HUES48 (cell line): ENCODE measurements at regions not wholly inside any gene's neighbourhood (a gene's known extent, or its start where the extent isn't known, plus 50 kb on each side); places are given as distances from the start of the nearest gene placed in this dataset.

Experiments used
- H3K27ac ChIP-seq: one replicate; pipeline ENCODE4 v1.7.0; 2013; ENCODE audit warnings: low read depth, low read length, inconsistent platforms
- H3K27me3 ChIP-seq: 2 replicates; pipeline ENCODE4 v1.6.1; 2013; ENCODE audit warnings: mild to moderate bottlenecking, low read length; ENCODE audit not compliant: control insufficient read depth, insufficient read depth
- H3K36me3 ChIP-seq: 2 replicates; pipeline ENCODE4 v1.6.1; 2013; ENCODE audit warnings: low read length; ENCODE audit not compliant: control insufficient read depth, insufficient read depth
- H3K4me1 ChIP-seq: 2 replicates; pipeline ENCODE4 v1.6.1; 2013; ENCODE audit warnings: mild to moderate bottlenecking, low read length; ENCODE audit not compliant: control insufficient read depth, insufficient read depth
- H3K4me3 ChIP-seq: 2 replicates; pipeline ENCODE4 v1.5.1; 2013; ENCODE audit warnings: mild to moderate bottlenecking, low read depth, low read length
- H3K9ac ChIP-seq: 2 replicates; pipeline ENCODE4 v1.6.1; 2013; ENCODE audit warnings: mild to moderate bottlenecking, low read depth, low read length, moderate library complexity
- H3K9me3 ChIP-seq: 2 replicates; pipeline ENCODE4 v1.6.1; 2013; ENCODE audit warnings: low read length; ENCODE audit not compliant: control insufficient read depth, insufficient read depth

GRCh38 chr2:16561676-16562075 lies 104.0 kb downstream of the CYRIA start:
- Histone ChIP-seq H3K4me3 (no peak overlapping the region), H3K9ac (no peak overlapping the region), H3K27me3 (no peaks in the 10 kb centered on the region), H3K36me3 (no peaks in the 10 kb centered on the region), H3K9me3 (no peaks in the 10 kb centered on the region), H3K4me1 (no peaks in the 10 kb centered on the region), H3K27ac (no peak overlapping the region)

DNA sequence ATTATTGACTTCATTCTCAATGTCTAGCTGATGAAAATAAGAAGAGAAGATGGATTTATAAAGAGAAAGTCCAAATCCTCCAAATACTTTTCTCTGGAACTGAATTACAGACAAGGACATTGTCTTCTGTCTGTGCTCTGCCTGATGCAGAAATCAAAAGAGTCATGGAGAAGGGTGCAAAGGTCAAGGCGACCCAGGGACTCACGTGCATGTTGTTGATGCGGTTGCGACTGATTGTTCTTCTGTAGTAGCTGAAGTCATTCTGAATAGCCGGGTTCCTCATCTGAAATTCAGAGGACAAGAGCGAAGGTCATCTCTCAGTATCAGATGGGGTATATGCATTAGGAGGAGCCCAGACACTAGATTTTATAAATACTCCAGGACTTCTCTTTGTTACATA lies 104.4 kb downstream of the CYRIA start:
- H3K4me3 ChIP-seq: no peak overlapping the region
- H3K27ac ChIP-seq: no peak overlapping the region
- no peaks in the 10 kb centered on the region for H3K27me3 ChIP-seq
- H3K9me3 ChIP-seq: no peaks in the 10 kb centered on the region
- H3K4me1 ChIP-seq: no peaks in the 10 kb centered on the region
- no peak overlapping the region for H3K9ac ChIP-seq
- no peaks in the 10 kb centered on the region for H3K36me3 ChIP-seq

- Histone ChIP-seq H3K36me3 (no peaks in the 10 kb centered on the region), H3K27ac (no peak overlapping the region), H3K27me3 (no peaks in the 10 kb centered on the region), H3K9me3 (no peaks in the 10 kb centered on the region), H3K4me1 (no peaks in the 10 kb centered on the region), H3K4me3 (no peak overlapping the region), H3K9ac (no peak overlapping the region)
Observed at GRCh38 chr2:16559278-16560067, 106.2 kb downstream of the CYRIA start.

- Histone ChIP-seq H3K36me3 (no peaks in the 10 kb centered on the region), H3K27ac (no peak overlapping the region), H3K4me3 (no peak overlapping the region), H3K9ac (no peak overlapping the region), H3K27me3 (no peaks in the 10 kb centered on the region), H3K4me1 (no peaks in the 10 kb centered on the region), H3K9me3 (no peaks in the 10 kb centered on the region)
Observed at GRCh38 chr2:16554060-16554583, 111.5 kb downstream of the CYRIA start.

- no peaks in the 10 kb centered on the region for H3K4me1 ChIP-seq
- no peak overlapping the region for H3K27ac ChIP-seq
- H3K9ac ChIP-seq: no peak overlapping the region
- H3K4me3 ChIP-seq: no peak overlapping the region
- no peaks in the 10 kb centered on the region for H3K36me3 ChIP-seq
- H3K27me3 ChIP-seq: no peaks in the 10 kb centered on the region
- H3K9me3 ChIP-seq: no peaks in the 10 kb centered on the region
Observed at GRCh38 chr2:16553226-16553625, 112.4 kb downstream of the CYRIA start.

DNA sequence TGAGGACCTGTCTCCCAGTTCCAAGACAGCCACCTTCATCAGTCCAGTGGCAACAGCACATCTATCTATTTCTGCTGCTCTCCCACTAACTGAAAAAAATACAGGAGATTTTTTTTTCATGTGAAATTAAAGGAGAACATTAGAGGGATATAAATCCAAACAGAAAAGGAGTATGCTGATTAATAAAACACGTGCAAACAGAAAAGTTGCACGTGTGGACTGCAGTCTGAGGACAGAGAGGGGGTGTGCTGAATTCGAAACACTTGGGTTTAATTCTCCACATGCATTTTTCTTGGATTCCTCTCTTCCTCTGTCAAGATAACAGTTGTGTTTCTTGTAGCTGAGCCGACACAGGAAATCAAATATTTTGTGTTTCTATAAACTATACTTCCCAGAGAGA lies 113.4 kb downstream of the CYRIA start:
- H3K27ac ChIP-seq: no peak overlapping the region
- H3K4me1 ChIP-seq: no peaks in the 10 kb centered on the region
- no peaks in the 10 kb centered on the region for H3K27me3 ChIP-seq
- no peaks in the 10 kb centered on the region for H3K9me3 ChIP-seq
- no peak overlapping the region for H3K9ac ChIP-seq
- no peak overlapping the region for H3K4me3 ChIP-seq
- H3K36me3 ChIP-seq: no peaks in the 10 kb centered on the region

DNA sequence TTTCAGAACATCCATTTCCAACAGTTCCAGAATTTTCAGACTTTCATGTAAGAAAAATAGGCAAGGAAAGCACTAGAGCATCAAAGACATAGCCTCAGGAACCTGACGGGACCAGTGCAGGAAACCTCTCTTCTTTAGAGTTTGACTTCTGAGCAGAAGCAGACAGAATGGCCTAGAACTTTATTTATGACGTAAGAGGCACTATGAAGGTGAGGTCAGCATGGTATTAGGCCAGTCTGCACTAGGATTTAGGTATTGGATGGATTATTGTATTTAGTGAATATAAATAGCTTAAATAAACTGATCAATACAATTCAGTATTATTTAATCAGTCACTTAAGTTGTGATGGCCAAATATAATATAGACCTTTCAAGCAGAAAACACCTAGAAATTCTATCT lies 117.6 kb downstream of the CYRIA start:
- Histone ChIP-seq H3K27ac (no peak overlapping the region), H3K4me1 (no peaks in the 10 kb centered on the region), H3K9me3 (no peaks in the 10 kb centered on the region), H3K36me3 (no peaks in the 10 kb centered on the region), H3K27me3 (no peaks in the 10 kb centered on the region), H3K4me3 (no peak overlapping the region), H3K9ac (no peak overlapping the region)

DNA sequence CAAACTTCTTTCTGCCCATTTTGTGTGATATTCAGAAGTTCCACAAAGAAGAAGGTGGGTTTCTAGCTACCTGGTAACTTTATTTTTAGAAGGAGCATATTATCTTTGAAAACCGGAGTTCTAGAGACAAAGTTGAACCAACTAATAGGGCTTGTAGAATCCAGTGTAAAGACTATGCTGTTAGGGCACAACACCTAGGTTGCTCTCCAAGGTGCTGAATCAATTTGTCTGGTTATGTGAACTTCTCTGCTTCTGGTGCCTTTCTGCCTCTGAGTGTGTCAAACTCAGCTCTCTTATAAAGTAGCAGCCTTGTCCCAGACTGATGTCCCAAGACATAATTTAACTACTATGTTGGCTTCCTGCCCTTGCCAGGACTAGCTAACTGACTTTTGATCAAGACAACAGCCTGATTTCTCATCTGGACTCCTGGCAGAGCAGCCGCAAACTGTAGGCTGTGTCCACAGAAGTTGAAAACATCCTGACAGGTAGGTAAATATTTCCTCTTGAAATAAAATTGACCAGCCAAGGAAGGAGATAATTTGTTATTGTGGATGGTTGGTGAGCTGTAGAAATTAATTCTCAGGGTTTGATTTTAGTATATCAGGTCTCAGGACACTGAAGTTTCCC lies 119.4 kb downstream of the CYRIA start:
- no peaks in the 10 kb centered on the region for H3K9me3 ChIP-seq
- H3K27me3 ChIP-seq: no peaks in the 10 kb centered on the region
- H3K4me3 ChIP-seq: no peak overlapping the region
- H3K27ac ChIP-seq: no peak overlapping the region
- no peak overlapping the region for H3K9ac ChIP-seq
- no peaks in the 10 kb centered on the region for H3K4me1 ChIP-seq
- H3K36me3 ChIP-seq: no peaks in the 10 kb centered on the region

- H3K27ac ChIP-seq: no peak overlapping the region
- H3K4me1 ChIP-seq: no peaks in the 10 kb centered on the region
- no peaks in the 10 kb centered on the region for H3K36me3 ChIP-seq
- no peak overlapping the region for H3K9ac ChIP-seq
- H3K9me3 ChIP-seq: no peaks in the 10 kb centered on the region
- H3K4me3 ChIP-seq: no peak overlapping the region
- no peaks in the 10 kb centered on the region for H3K27me3 ChIP-seq
Observed at GRCh38 chr2:16538707-16539106, 126.9 kb downstream of the CYRIA start.

DNA sequence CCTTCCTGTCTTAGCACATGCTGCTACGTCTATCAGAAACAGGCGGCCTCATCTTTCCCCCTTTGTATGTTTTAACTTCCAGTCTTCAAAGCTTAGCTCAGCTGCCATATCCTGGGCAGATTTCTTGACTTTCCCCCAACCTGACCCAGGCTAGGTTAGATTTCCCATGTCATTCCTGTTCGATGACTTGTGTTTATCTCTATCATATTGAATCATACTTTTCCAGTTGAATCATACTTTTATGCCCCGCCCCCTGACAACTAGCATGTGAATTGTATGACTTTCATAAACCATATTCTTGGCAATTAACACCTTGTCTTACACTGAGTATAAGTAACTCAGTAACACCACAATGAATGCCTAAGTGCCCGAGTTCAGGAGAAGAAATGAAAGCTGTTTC lies 128.3 kb downstream of the CYRIA start:
- no peak overlapping the region for H3K9ac ChIP-seq
- no peak overlapping the region for H3K4me3 ChIP-seq
- H3K36me3 ChIP-seq: no peaks in the 10 kb centered on the region
- no peaks in the 10 kb centered on the region for H3K27me3 ChIP-seq
- H3K27ac ChIP-seq: no peak overlapping the region
- H3K9me3 ChIP-seq: no peaks in the 10 kb centered on the region
- H3K4me1 ChIP-seq: no peaks in the 10 kb centered on the region

- Histone ChIP-seq H3K4me3 (no peak overlapping the region), H3K4me1 (no peaks in the 10 kb centered on the region), H3K27ac (no peak overlapping the region), H3K27me3 (no peaks in the 10 kb centered on the region), H3K9me3 (no peaks in the 10 kb centered on the region), H3K36me3 (no peaks in the 10 kb centered on the region), H3K9ac (no peak overlapping the region)
Observed at GRCh38 chr2:16526193-16526592, 139.4 kb downstream of the CYRIA start.
